ENCODE measurements at regions not wholly inside any gene's neighbourhood (a gene's known extent, or its start where the extent isn't known, plus 50 kb on each side); places are given as distances from the start of the nearest gene placed in this dataset.

GRCh38 chr6:76435174-76435573 lies 362.7 kb upstream of the IMPG1 start:
- Histone ChIP-seq H3K27me3 (no peaks in the 10 kb centered on the region), H3K9me3 (no peaks in the 10 kb centered on the region), H3K4me3 (no peak overlapping the region), H3K4me1 (no peaks in the 10 kb centered on the region), H3K36me3 (no peaks in the 10 kb centered on the region), H3K27ac (no peak overlapping the region)
- DNase-seq (ENCODE audit: low spot score in 2 of 2) = no peak
- no peak for TF ChIP-seq CTCF (IDR thresholded peaks at IDR 0.05)
- intact Hi-C loops (cut with DNase I) = no loop called here

GRCh38 chr6:76422511-76423213 lies 350.2 kb upstream of the IMPG1 start:
- DNase-seq (ENCODE audit: low spot score in 2 of 2) = no peak
- H3K4me3 ChIP-seq = no peak overlapping the region
- no peaks in the 10 kb centered on the region for H3K4me1 ChIP-seq
- H3K9me3 ChIP-seq = no peaks in the 10 kb centered on the region
- no peaks in the 10 kb centered on the region for H3K36me3 ChIP-seq
- no peak for TF ChIP-seq CTCF (IDR thresholded peaks at IDR 0.05)
- H3K27me3 ChIP-seq = no peaks in the 10 kb centered on the region
- H3K27ac ChIP-seq = no peak overlapping the region
- intact Hi-C loops (cut with DNase I) = no loop called here

- Histone ChIP-seq H3K4me1 (no peaks in the 10 kb centered on the region), H3K27ac (no peak overlapping the region), H3K36me3 (no peaks in the 10 kb centered on the region), H3K9me3 (no peaks in the 10 kb centered on the region), H3K4me3 (no peak overlapping the region), H3K27me3 (no peaks in the 10 kb centered on the region)
- intact Hi-C loops (cut with DNase I) = no loop called here
- no peak for TF ChIP-seq CTCF (IDR thresholded peaks at IDR 0.05)
- DNase-seq (ENCODE audit: low spot score in 2 of 2) = no peak
Measured at GRCh38 chr6:76420094-76420493, 347.6 kb upstream of the IMPG1 start.

GRCh38 chr6:76418560-76419223 lies 346.2 kb upstream of the IMPG1 start:
- H3K4me1 ChIP-seq = no peaks in the 10 kb centered on the region
- H3K27me3 ChIP-seq = no peaks in the 10 kb centered on the region
- TF ChIP-seq CTCF (IDR thresholded peaks at IDR 0.05) = no peak
- H3K27ac ChIP-seq = no peak overlapping the region
- intact Hi-C loops (cut with DNase I) = no loop called here
- no peaks in the 10 kb centered on the region for H3K9me3 ChIP-seq
- no peaks in the 10 kb centered on the region for H3K36me3 ChIP-seq
- no peak overlapping the region for H3K4me3 ChIP-seq
- DNase-seq (ENCODE audit: low spot score in 2 of 2) = no peak

GRCh38 chr6:76416821-76417605 lies 344.6 kb upstream of the IMPG1 start:
- intact Hi-C loops (cut with DNase I) = no loop called here
- no peak for DNase-seq (ENCODE audit: low spot score in 2 of 2)
- H3K4me1 ChIP-seq = no peaks in the 10 kb centered on the region
- H3K27ac ChIP-seq = no peak overlapping the region
- H3K4me3 ChIP-seq = no peak overlapping the region
- no peaks in the 10 kb centered on the region for H3K9me3 ChIP-seq
- H3K36me3 ChIP-seq = no peaks in the 10 kb centered on the region
- H3K27me3 ChIP-seq = no peaks in the 10 kb centered on the region
- no peak for TF ChIP-seq CTCF (IDR thresholded peaks at IDR 0.05)
